BJ (cell line): ENCODE measurements at regions not wholly inside any gene's neighbourhood (a gene's known extent, or its start where the extent isn't known, plus 50 kb on each side); places are given as distances from the start of the nearest gene placed in this dataset.

Experiments used
- CTCF ChIA-PET: fragments of 350-600 bp; formaldehyde crosslinking; extraction: SDS; loops from one replicate; lab custom pipeline; 2021; ENCODE audit warnings: antibody characterized with exemption, inconsistent platforms; lab: Yijun Ruan, JAX
- POLR2A ChIA-PET: fragments of 300-600 bp; sonication (Branson Sonifier 250); formaldehyde crosslinking; extraction: SDS; loops from one replicate; lab custom pipeline; 2021; ENCODE audit warnings: antibody characterized with exemption; lab: Charles Lee
- DNase-seq: peaks from one replicate; pipeline ENCODE4 v3.0.0-alpha.2; 2011; ENCODE audit warnings: low read depth
- H3K27me3 ChIP-seq: 2 replicates; pipeline ENCODE4 v1.6.0; 2011; ENCODE audit warnings: low read length; ENCODE audit not compliant: control insufficient read depth, insufficient read depth
- H3K36me3 ChIP-seq: 2 replicates; pipeline ENCODE4 v1.5.1; 2011; ENCODE audit warnings: low read length; ENCODE audit not compliant: control insufficient read depth, insufficient read depth
- H3K4me3 ChIP-seq: 2 replicates; pipeline ENCODE4 v1.5.1; 2011; ENCODE audit warnings: low read depth, mild to moderate bottlenecking, control low read depth, low read length
- TF ChIP-seq, protein P1 (sequence below): IDR thresholded peaks from 2 replicates; pipeline ENCODE4 v1.5.1; 2011; ENCODE audit warnings: low read depth, mild to moderate bottlenecking, control low read depth, inconsistent platforms, low read length, moderate library complexity; ENCODE audit not compliant: insufficient read depth

DNA sequence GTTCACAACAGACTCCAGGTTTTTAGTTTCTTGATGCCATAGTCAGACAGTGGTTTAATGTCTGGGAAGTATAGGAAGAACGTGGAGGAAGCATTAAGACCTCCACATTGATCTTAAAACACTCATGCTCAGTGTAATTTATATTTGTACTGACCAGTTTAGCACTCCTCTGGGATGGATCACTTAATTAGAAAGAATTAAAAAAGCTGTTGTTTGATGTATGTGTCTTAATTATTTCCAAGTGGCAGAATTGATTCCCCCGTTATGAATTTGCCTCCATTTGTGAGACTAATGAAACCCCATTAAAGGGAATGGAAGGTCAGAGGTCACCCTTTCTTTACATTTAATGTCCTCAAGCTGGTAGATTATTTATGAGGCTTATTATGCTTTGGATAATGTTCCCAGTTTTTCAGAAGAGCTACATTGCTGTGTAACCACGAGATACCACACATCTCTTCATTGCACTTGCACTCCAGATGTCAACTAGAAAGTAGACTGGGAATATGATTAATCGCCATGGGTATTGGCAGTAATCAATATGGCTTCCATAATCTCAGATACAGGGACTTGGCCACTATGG, 270.0 kb upstream of the JAG1 start:
- Histone ChIP-seq H3K4me3 (no peak overlapping the region), H3K27me3 (no peaks in the 10 kb centered on the region), H3K36me3 (no peaks in the 10 kb centered on the region)
- DNase-seq = no peak
- ChIA-PET POLR2A (no interaction called here), CTCF (no interaction called here)
- TF ChIP-seq, protein P1, sequence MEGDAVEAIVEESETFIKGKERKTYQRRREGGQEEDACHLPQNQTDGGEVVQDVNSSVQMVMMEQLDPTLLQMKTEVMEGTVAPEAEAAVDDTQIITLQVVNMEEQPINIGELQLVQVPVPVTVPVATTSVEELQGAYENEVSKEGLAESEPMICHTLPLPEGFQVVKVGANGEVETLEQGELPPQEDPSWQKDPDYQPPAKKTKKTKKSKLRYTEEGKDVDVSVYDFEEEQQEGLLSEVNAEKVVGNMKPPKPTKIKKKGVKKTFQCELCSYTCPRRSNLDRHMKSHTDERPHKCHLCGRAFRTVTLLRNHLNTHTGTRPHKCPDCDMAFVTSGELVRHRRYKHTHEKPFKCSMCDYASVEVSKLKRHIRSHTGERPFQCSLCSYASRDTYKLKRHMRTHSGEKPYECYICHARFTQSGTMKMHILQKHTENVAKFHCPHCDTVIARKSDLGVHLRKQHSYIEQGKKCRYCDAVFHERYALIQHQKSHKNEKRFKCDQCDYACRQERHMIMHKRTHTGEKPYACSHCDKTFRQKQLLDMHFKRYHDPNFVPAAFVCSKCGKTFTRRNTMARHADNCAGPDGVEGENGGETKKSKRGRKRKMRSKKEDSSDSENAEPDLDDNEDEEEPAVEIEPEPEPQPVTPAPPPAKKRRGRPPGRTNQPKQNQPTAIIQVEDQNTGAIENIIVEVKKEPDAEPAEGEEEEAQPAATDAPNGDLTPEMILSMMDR = no peak

DNA sequence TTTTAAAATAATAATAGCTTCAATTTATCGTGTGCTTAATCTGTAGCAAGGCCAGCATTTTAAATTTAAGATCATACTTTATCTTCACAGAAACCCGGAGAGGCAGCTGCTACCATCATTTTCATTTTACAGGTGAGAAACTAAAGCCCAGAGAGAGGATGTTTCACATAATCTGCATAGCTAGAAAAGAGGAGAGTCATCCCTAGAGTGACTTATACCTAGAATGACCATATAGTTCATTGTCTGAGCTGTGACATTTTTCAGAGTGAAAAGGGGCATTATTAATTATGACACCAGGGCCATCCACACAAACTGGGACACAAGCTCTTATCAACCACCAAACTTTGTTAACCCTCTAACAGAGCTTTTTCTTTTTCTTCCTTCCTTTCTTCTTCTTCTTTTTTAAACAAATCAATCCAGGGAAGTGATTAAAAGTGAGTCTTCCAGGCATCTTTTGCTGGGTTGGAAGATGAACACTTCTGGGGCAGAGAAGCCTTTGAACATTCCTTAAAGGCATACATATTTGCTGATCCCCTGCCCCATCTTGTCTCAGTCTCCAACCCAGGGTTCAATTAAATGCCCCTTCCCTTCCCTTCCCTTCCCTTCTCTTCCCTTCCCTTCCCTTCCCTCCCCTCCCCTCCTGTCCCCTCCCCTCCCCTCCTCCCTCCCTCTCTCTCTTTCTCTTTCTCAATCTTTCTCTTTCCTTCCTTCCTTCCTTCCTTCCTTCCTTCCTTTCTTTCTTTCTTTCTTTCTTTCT, 272.5 kb upstream of the JAG1 start:
- TF ChIP-seq, protein P1 = no peak
- no peak for DNase-seq
- Histone ChIP-seq H3K36me3 (no peaks in the 10 kb centered on the region), H3K4me3 (no peak overlapping the region), H3K27me3 (no peaks in the 10 kb centered on the region)
- CTCF ChIA-PET = interaction anchor here (2.0 kb wide), 1 partner anchor 11 kb away, joined by 4 read pairs; no protein-coding TSS in a partner anchor
- POLR2A ChIA-PET = no interaction called here

DNA sequence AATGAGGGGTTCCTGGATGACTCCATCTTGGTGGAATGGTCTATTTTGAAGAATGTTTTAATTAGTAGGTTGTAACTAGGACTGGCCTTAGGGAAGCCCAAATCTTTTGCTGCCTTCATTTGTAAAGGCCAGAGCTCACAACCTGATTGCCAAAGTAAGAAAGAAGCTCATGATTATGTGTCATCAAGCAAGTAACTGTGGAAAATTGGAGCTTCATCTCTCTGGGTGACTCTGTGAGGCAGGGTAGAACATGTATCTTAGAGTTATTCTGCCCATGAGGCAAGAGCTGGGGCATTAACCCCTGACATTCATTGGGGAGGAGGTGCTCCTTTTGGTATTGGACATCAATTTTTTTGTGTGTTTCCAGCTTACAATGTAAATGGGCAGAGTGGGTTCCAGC, 273.9 kb upstream of the JAG1 start:
- CTCF ChIA-PET = no interaction called here

DNA sequence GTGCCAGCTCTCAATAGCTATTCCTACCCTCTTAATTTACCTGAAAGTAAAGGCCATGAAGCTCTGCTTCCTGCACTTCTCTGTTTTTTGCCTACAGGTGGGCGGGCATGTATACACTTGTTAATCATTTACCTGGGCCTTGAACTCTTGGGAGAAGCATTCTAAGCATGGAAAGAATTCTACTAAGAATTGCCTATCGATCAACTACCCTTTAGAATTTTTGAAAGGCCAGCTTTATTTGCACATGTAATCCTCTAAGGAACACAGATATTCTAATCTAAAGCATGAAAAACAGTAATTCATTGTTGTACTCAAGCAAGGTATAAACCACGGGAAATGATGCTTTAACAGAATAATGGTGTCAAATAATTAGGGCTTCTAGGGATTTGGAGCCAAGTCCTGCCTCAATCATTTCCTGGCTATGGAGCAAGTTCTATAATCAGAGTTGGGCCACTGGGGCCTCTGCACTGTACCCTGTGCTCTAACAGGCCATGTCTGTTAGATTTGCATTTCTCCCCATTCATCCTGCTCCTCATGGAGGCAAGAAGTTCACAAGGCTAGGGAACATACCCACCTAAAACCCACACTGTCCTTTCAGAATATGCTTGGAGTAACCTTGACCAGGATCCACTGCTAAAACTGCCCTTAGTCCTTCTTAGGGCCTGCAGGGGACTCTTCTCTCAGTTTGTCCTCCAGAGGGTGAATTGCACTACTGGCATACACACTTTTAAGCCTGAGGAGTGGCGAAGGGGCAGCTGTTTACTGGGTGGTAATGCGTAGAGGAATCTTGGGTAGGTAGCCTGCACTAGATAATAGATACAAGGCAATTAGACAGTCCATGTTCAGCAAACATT, 276.4 kb upstream of the JAG1 start:
- CTCF ChIA-PET = no interaction called here
- H3K36me3 ChIP-seq = no peaks in the 10 kb centered on the region

More for the DNA sequence above, 273.9 kb upstream of the JAG1 start:
- DNase-seq = no peak
- H3K36me3 ChIP-seq = no peaks in the 10 kb centered on the region
- no peaks in the 10 kb centered on the region for H3K27me3 ChIP-seq
- POLR2A ChIA-PET = no interaction called here
- TF ChIP-seq, protein P1 = no peak
- H3K4me3 ChIP-seq = no peak overlapping the region

More for the DNA sequence above, 276.4 kb upstream of the JAG1 start:
- TF ChIP-seq, protein P1 = no peak
- no peak for DNase-seq
- POLR2A ChIA-PET = no interaction called here
- H3K27me3 ChIP-seq = no peaks in the 10 kb centered on the region
- no peak overlapping the region for H3K4me3 ChIP-seq
